ENCODE measurements at regions not wholly inside any gene's neighbourhood (a gene's known extent, or its start where the extent isn't known, plus 50 kb on each side); places are given as distances from the start of the nearest gene placed in this dataset.

GRCh38 chr11:92131289-92131865 is 93.2 kb upstream of the FAT3 start:
- peaks cover 8% of the 10 kb centered on the region for H3K4me1 Mint-ChIP-seq
- H3K36me3 Mint-ChIP-seq = no peaks in the 10 kb centered on the region
- TF ChIP-seq ZNF671 (CRISPR knock-in tag; IDR thresholded peaks at IDR 0.05) = no peak
- no peak for TF ChIP-seq ZNF138 (CRISPR knock-in tag; conservative IDR thresholded peaks at IDR 0.05)
- TF ChIP-seq OVOL2 (CRISPR knock-in tag; IDR thresholded peaks at IDR 0.05; ENCODE audit: borderline replicate concordance) = no peak
- no peak for TF ChIP-seq ZNF416 (CRISPR knock-in tag; IDR thresholded peaks at IDR 0.05)
- no peak for TF ChIP-seq ATF6 (CRISPR knock-in tag; IDR thresholded peaks at IDR 0.05)
- TF ChIP-seq TEAD4 (CRISPR knock-in tag; IDR thresholded peaks at IDR 0.05) = no peak
- no peak for TF ChIP-seq ZNF121 (CRISPR knock-in tag; IDR thresholded peaks at IDR 0.05)
- no peak for DNase-seq (ENCODE audit: low spot score)
- no peaks in the 10 kb centered on the region for H3K27me3 Mint-ChIP-seq (ENCODE audit: low read depth)
- no peak overlapping the region for H3K27ac Mint-ChIP-seq
- POLR2A ChIA-PET = no interaction called here
- ATAC-seq = no peak
- CTCF ChIA-PET = no interaction called here
- H3K4me3 Mint-ChIP-seq = no peak overlapping the region
- H3K9me3 Mint-ChIP-seq = peaks cover 16% of the 10 kb centered on the region

- TF ChIP-seq ZBTB21 (CRISPR knock-in tag; IDR thresholded peaks at IDR 0.05; ENCODE audit: borderline replicate concordance) = no peak
- no peak for TF ChIP-seq EMX1 (CRISPR knock-in tag; IDR thresholded peaks at IDR 0.05)
- Mint-ChIP-seq H3K4me1 (peaks cover 8% of the 10 kb centered on the region), H3K36me3 (no peaks in the 10 kb centered on the region), H3K9me3 (peaks cover 16% of the 10 kb centered on the region), H3K27me3 (ENCODE audit: low read depth) (no peaks in the 10 kb centered on the region), H3K4me3 (no peak overlapping the region), H3K27ac (no peak overlapping the region)
- no peak for DNase-seq (ENCODE audit: low spot score)
- ChIA-PET POLR2A (no interaction called here), CTCF (no interaction called here)
- ATAC-seq = no peak
Observed at GRCh38 chr11:92130421-92130831, 94.2 kb upstream of the FAT3 start.

GRCh38 chr11:92129811-92130210 is 94.8 kb upstream of the FAT3 start:
- POLR2A ChIA-PET = no interaction called here
- Mint-ChIP-seq H3K36me3 (no peaks in the 10 kb centered on the region), H3K4me3 (no peak overlapping the region), H3K27me3 (ENCODE audit: low read depth) (no peaks in the 10 kb centered on the region), H3K4me1 (peaks cover 8% of the 10 kb centered on the region), H3K27ac (no peak overlapping the region), H3K9me3 (peaks cover 16% of the 10 kb centered on the region)
- DNase-seq (ENCODE audit: low spot score) = no peak
- CTCF ChIA-PET = no interaction called here
- no peak for ATAC-seq
- TF ChIP-seq PREB (CRISPR knock-in tag; IDR thresholded peaks at IDR 0.05; ENCODE audit: borderline replicate concordance) (no peak), ZBTB43 (CRISPR knock-in tag; IDR thresholded peaks at IDR 0.05) (no peak), ZNF396 (CRISPR knock-in tag; IDR thresholded peaks at IDR 0.05; ENCODE audit: borderline replicate concordance) (no peak), ELF4 (CRISPR knock-in tag; IDR thresholded peaks at IDR 0.05; ENCODE audit: low read depth) (no peak), TEAD4 (CRISPR knock-in tag; IDR thresholded peaks at IDR 0.05) (no peak), NR1H2 (CRISPR knock-in tag; IDR thresholded peaks at IDR 0.05) (no peak), ARID4B (CRISPR knock-in tag; IDR thresholded peaks at IDR 0.05; ENCODE audit: borderline replicate concordance) (no peak), CBFB (CRISPR knock-in tag; IDR thresholded peaks at IDR 0.05; ENCODE audit: low read depth) (no peak)
